GM18507 (cell line): ENCODE measurements at regions not wholly inside any gene's neighbourhood (a gene's known extent, or its start where the extent isn't known, plus 50 kb on each side); places are given as distances from the start of the nearest gene placed in this dataset.
A peak's percentile ranks its signal among the peaks of the same experiment; 100 is the strongest.
"Not testable (repeated sequence)": the region's sequence is repeated elsewhere in the genome, so short reads cannot be mapped to it uniquely, and the experiment has no call there.

Experiments
- DNase-seq: peaks from one replicate; pipeline ENCODE4 v3.0.0; 2011; ENCODE audit warnings: low read depth; ENCODE audit not compliant: insufficient read length; ENCODE audit errors: extremely low spot score
- FAIRE-seq: peaks from 2 replicates; lab custom pipeline; 2011; peaks lifted over from hg19 to GRCh38; lab: Jason Lieb, UNC

GRCh38 chr11:71638801-71639519 is 56.3 kb upstream of the KRTAP5-11 start:
- not testable (repeated sequence) for FAIRE-seq
- DNase-seq = peak; percentile 30

- not testable (repeated sequence) for DNase-seq, FAIRE-seq
Observed at GRCh38 chr11:71639520-71639849, 56.8 kb upstream of the KRTAP5-11 start.

- not testable (repeated sequence) for FAIRE-seq, DNase-seq
Observed at GRCh38 chr11:71639916-71640315, 57.2 kb upstream of the KRTAP5-11 start.

- not testable (repeated sequence) for FAIRE-seq, DNase-seq
Observed at GRCh38 chr11:71647078-71647477, 64.4 kb upstream of the KRTAP5-11 start.

- not testable (repeated sequence) for DNase-seq
Observed at GRCh38 chr11:71652998-71653397, 70.3 kb upstream of the KRTAP5-11 start.

GRCh38 chr11:71654423-71654822 is 71.7 kb upstream of the KRTAP5-11 start:
- not testable (repeated sequence) for FAIRE-seq

More at GRCh38 chr11:71652998-71653397, 70.3 kb upstream of the KRTAP5-11 start:
- FAIRE-seq = not testable (repeated sequence)

GRCh38 chr11:71655041-71655440 is 72.4 kb upstream of the KRTAP5-11 start:
- not testable (repeated sequence) for DNase-seq, FAIRE-seq

More at GRCh38 chr11:71654423-71654822, 71.7 kb upstream of the KRTAP5-11 start:
- DNase-seq = not testable (repeated sequence)

GRCh38 chr11:71656513-71656912 is 73.8 kb upstream of the KRTAP5-11 start:
- DNase-seq, FAIRE-seq: not testable (repeated sequence)

GRCh38 chr11:71664941-71665340 is 82.3 kb upstream of the KRTAP5-11 start:
- FAIRE-seq, DNase-seq: not testable (repeated sequence)

- DNase-seq, FAIRE-seq: not testable (repeated sequence)
Observed at GRCh38 chr11:71698110-71698509, 115.4 kb upstream of the KRTAP5-11 start.

- not testable (repeated sequence) for FAIRE-seq, DNase-seq
Observed at GRCh38 chr11:71698961-71699360, 116.3 kb upstream of the KRTAP5-11 start.

GRCh38 chr11:71701435-71702291 is 119.0 kb upstream of the KRTAP5-11 start:
- not testable (repeated sequence) for FAIRE-seq

GRCh38 chr11:71705086-71705737 is 122.5 kb upstream of the KRTAP5-11 start:
- not testable (repeated sequence) for FAIRE-seq, DNase-seq

More at GRCh38 chr11:71701435-71702291, 119.0 kb upstream of the KRTAP5-11 start:
- not testable (repeated sequence) for DNase-seq

- not testable (repeated sequence) for DNase-seq, FAIRE-seq
Observed at GRCh38 chr11:71705738-71706432, 123.2 kb upstream of the KRTAP5-11 start.

- not testable (repeated sequence) for DNase-seq, FAIRE-seq
Observed at GRCh38 chr11:71707083-71707482, 124.4 kb upstream of the KRTAP5-11 start.

GRCh38 chr11:71709541-71709940 is 123.5 kb upstream of the DEFB108B start:
- DNase-seq, FAIRE-seq: not testable (repeated sequence)

GRCh38 chr11:71710171-71710671 is 122.8 kb upstream of the DEFB108B start:
- not testable (repeated sequence) for DNase-seq, FAIRE-seq

GRCh38 chr11:71710701-71711385 is 122.2 kb upstream of the DEFB108B start:
- not testable (repeated sequence) for FAIRE-seq

More at GRCh38 chr11:71710701-71711385, 122.2 kb upstream of the DEFB108B start:
- not testable (repeated sequence) for DNase-seq
